IMR-90 (cell line): ENCODE measurements at regions not wholly inside any gene's neighbourhood (a gene's known extent, or its start where the extent isn't known, plus 50 kb on each side); places are given as distances from the start of the nearest gene placed in this dataset.

Source experiments
- ATAC-seq: fragments of 200-7000 bp; cut with Tn5 transposase; 2 replicates; pipeline ENCODE4 v1.9.1; 2020; ENCODE audit warnings: low read depth, mild to moderate bottlenecking, moderate library complexity
- BruUV-seq: library from RNA; stranded (reverse); fragments of 400-500 nt; replicated peaks from 2 replicates; lab custom pipeline; 2021; lab: Mats Ljungman, UMichigan
- CTCF ChIA-PET: fragments of 300-600 bp; formaldehyde crosslinking; extraction: SDS; loops from one replicate; lab custom pipeline; 2021; ENCODE audit warnings: antibody characterized with exemption; lab: Yijun Ruan, JAX
- POLR2A ChIA-PET: fragments of 300-600 bp; sonication (Branson Sonifier 250); formaldehyde crosslinking; loops from one replicate; lab custom pipeline; 2022; ENCODE audit warnings: antibody characterized with exemption; ENCODE audit not compliant: unreplicated experiment; lab: Charles Lee
- DNase-seq: peaks from one replicate; pipeline ENCODE4 v3.0.0; 2013
- H2AFZ ChIP-seq: replicated peaks from 2 replicates; pipeline ENCODE3; 2013; ENCODE audit warnings: low read length, mild to moderate bottlenecking; ENCODE audit not compliant: poor library complexity
- H2AK5ac ChIP-seq: 2 replicates; pipeline ENCODE4 v1.6.1; 2013; ENCODE audit warnings: low read depth, low read length, inconsistent platforms
- H2AK9ac ChIP-seq: replicated peaks from 2 replicates; pipeline ENCODE3; 2013; ENCODE audit warnings: mild to moderate bottlenecking, low read depth, low read length, moderate library complexity; ENCODE audit not compliant: poor library complexity
- H2BK120ac ChIP-seq: 2 replicates; pipeline ENCODE4 v1.6.1; 2013; ENCODE audit warnings: low read depth, low read length, inconsistent platforms
- H2BK15ac ChIP-seq: 3 replicates; pipeline ENCODE4 v1.6.1; 2013; ENCODE audit warnings: low read depth, low read length, inconsistent platforms
- H2BK20ac ChIP-seq: 2 replicates; pipeline ENCODE4 v1.6.1; 2013; ENCODE audit warnings: low read depth, mild to moderate bottlenecking, inconsistent platforms, low read length, moderate library complexity
- H2BK5ac ChIP-seq: 2 replicates; pipeline ENCODE4 v1.6.1; 2013; ENCODE audit warnings: mild to moderate bottlenecking, low read depth, low read length, inconsistent platforms; ENCODE audit not compliant: poor library complexity, severe bottlenecking
- H3K14ac ChIP-seq: replicated peaks from 2 replicates; pipeline ENCODE4 v1.6.1; 2013; ENCODE audit warnings: low read depth, low read length, inconsistent platforms
- H3K18ac ChIP-seq: 2 replicates; pipeline ENCODE4 v1.6.1; 2013; ENCODE audit warnings: low read depth, low read length, control low read depth
- H3K23ac ChIP-seq: 2 replicates; pipeline ENCODE4 v1.6.1; 2013; ENCODE audit warnings: low read depth, low read length, inconsistent platforms
- H3K27ac ChIP-seq: 2 replicates; pipeline ENCODE4 v1.5.1; 2013; ENCODE audit warnings: mild to moderate bottlenecking, control low read depth, low read length; ENCODE audit not compliant: insufficient read depth
- H3K27me3 ChIP-seq: 2 replicates; pipeline ENCODE4 v1.6.1; 2013; ENCODE audit warnings: low read length; ENCODE audit not compliant: control insufficient read depth, insufficient read depth
- H3K36me3 ChIP-seq: 2 replicates; pipeline ENCODE4 v1.6.1; 2013; ENCODE audit warnings: low read length, mixed read lengths; ENCODE audit not compliant: control insufficient read depth, insufficient read depth
- H3K4ac ChIP-seq: 2 replicates; pipeline ENCODE4 v1.6.1; 2013; ENCODE audit warnings: low read depth, low read length, inconsistent platforms
- H3K4me1 ChIP-seq: 2 replicates; pipeline ENCODE4 v1.6.1; 2013; ENCODE audit warnings: low read length, mixed read lengths; ENCODE audit not compliant: control insufficient read depth, insufficient read depth
- H3K4me2 ChIP-seq: 2 replicates; pipeline ENCODE4 v1.6.1; 2013; ENCODE audit warnings: low read depth, mild to moderate bottlenecking, control low read depth, low read length, moderate library complexity
- H3K4me3 ChIP-seq: 2 replicates; pipeline ENCODE4 v1.5.1; 2013; ENCODE audit warnings: low read depth, mild to moderate bottlenecking, control low read depth, low read length, moderate library complexity; ENCODE audit not compliant: insufficient read depth
- H3K56ac ChIP-seq: 2 replicates; pipeline ENCODE4 v1.6.1; 2013; ENCODE audit warnings: low read length, inconsistent platforms; ENCODE audit not compliant: insufficient read depth; ENCODE audit errors: extremely low read depth
- H3K79me1 ChIP-seq, 2 experiments: 2 replicates each; pipeline ENCODE4 v1.6.1; 2013; ENCODE audit warnings: low read length in 2 of 2, inconsistent platforms in 1 of 2, low read depth in 1 of 2
- H3K9ac ChIP-seq: 2 replicates; pipeline ENCODE4 v1.6.1; 2013; ENCODE audit warnings: low read depth, low read length, control low read depth
- H3K9me1 ChIP-seq: 2 replicates; pipeline ENCODE4 v1.6.1; 2013; ENCODE audit warnings: low read length, inconsistent platforms; ENCODE audit not compliant: insufficient read depth
- H3K9me3 ChIP-seq: 2 replicates; pipeline ENCODE4 v1.6.1; 2013; ENCODE audit warnings: low read length; ENCODE audit not compliant: control insufficient read depth, insufficient read depth
- H4K20me1 ChIP-seq: 2 replicates; pipeline ENCODE4 v1.6.1; 2013; ENCODE audit warnings: low read length, inconsistent platforms; ENCODE audit not compliant: insufficient read depth
- H4K5ac ChIP-seq: 2 replicates; pipeline ENCODE4 v1.6.1; 2013; ENCODE audit warnings: mild to moderate bottlenecking, low read depth, low read length, control low read depth
- H4K8ac ChIP-seq, 2 experiments: 2 replicates each; pipeline ENCODE4 v1.6.1; 2013; ENCODE audit warnings: low read depth in 2 of 2, low read length in 2 of 2, control low read depth in 1 of 2, inconsistent platforms in 1 of 2
- H4K91ac ChIP-seq: 2 replicates; pipeline ENCODE4 v1.6.1; 2013; ENCODE audit warnings: low read depth, low read length, inconsistent platforms; ENCODE audit not compliant: insufficient read depth
- BHLHE40 ChIP-seq: fragments of 150-350 bp; IDR thresholded peaks from 2 replicates; pipeline ENCODE4 v1.6.1; 2016; ENCODE audit warnings: mild to moderate bottlenecking, low read depth, low read length
- CEBPB ChIP-seq: IDR thresholded peaks from 2 replicates; pipeline ENCODE4 v1.6.1; 2012; ENCODE audit warnings: low read depth, low read length, improper control_type of control experiment
- CHD1 ChIP-seq: IDR thresholded peaks from 2 replicates; pipeline ENCODE4 v1.6.1; 2012; ENCODE audit warnings: low read depth, low read length, improper control_type of control experiment
- CTCF ChIP-seq: conservative IDR thresholded peaks from 2 replicates; pipeline ENCODE4 v1.5.1; 2012; ENCODE audit warnings: mild to moderate bottlenecking, low read depth, low read length, improper control_type of control experiment
- FOS ChIP-seq: fragments of 150-350 bp; IDR thresholded peaks from 2 replicates; pipeline ENCODE4 v1.6.1; 2016; ENCODE audit warnings: low read depth, low read length
- MAFK ChIP-seq: IDR thresholded peaks from 2 replicates; pipeline ENCODE4 v1.6.1; 2012; ENCODE audit warnings: low read depth, low read length, improper control_type of control experiment
- MAZ ChIP-seq: IDR thresholded peaks from 2 replicates; pipeline ENCODE4 v1.6.1; 2012; ENCODE audit warnings: low read depth, mild to moderate bottlenecking, low read length, improper control_type of control experiment, moderate library complexity, borderline replicate concordance
- MXI1 ChIP-seq: IDR thresholded peaks from 2 replicates; pipeline ENCODE4 v1.6.1; 2012; ENCODE audit warnings: low read depth, mild to moderate bottlenecking, low read length, moderate library complexity, borderline replicate concordance
- NFE2L2 ChIP-seq: fragments of 150-350 bp; IDR thresholded peaks from 2 replicates; pipeline ENCODE4 v1.6.1; 2016; ENCODE audit warnings: low read depth, mild to moderate bottlenecking, low read length
- POLR2A ChIP-seq: IDR thresholded peaks from 2 replicates; pipeline ENCODE4 v1.6.1; 2012; ENCODE audit warnings: mild to moderate bottlenecking, low read depth, low read length
- RAD21 ChIP-seq: IDR thresholded peaks from 2 replicates; pipeline ENCODE4 v1.6.1; 2012; ENCODE audit warnings: low read length, improper control_type of control experiment
- RCOR1 ChIP-seq: IDR thresholded peaks from 2 replicates; pipeline ENCODE4 v1.6.1; 2012; ENCODE audit warnings: mild to moderate bottlenecking, low read length, improper control_type of control experiment; ENCODE audit not compliant: insufficient replicate concordance
- RFX5 ChIP-seq: IDR thresholded peaks from 2 replicates; pipeline ENCODE4 v1.8.0; 2012; ENCODE audit warnings: low read depth, mild to moderate bottlenecking, low read length, moderate library complexity
- SMC3 ChIP-seq: fragments of 150-350 bp; IDR thresholded peaks from 2 replicates; pipeline ENCODE4 v1.6.1; 2016; ENCODE audit warnings: low read depth, mild to moderate bottlenecking, antibody characterized with exemption, low read length, moderate library complexity
- WGBS, 2 experiments: methylation state at CpG; one replicate each; pipeline versions ENCODE4 v1.1.5 to v1.1.7; 2013; ENCODE audit warnings: missing lambda C conversion rate in 2 of 2; ENCODE audit not compliant: insufficient read length in 1 of 2; ENCODE audit errors: extremely low coverage in 2 of 2; 5-methylcytosine and 5-hydroxymethylcytosine counted together
- dilution Hi-C: fragments of 300-500 bp; cut with HindIII; formaldehyde crosslinking; loops from one replicate; pipeline ENCODE4 v1.14.3; 2018; ENCODE audit warnings: low sequenced_read_pairs; ENCODE audit not compliant: unreplicated experiment
- in situ Hi-C: fragments of 300-500 bp; cut with MboI; formaldehyde crosslinking; loops from 3 replicates; pipeline ENCODE4 v1.14.3; 2019; ENCODE audit warnings: low sequenced_read_pairs, inconsistent platforms, mixed read lengths
- intact Hi-C: fragments of 100-400 bp; cut with micrococcal nuclease; formaldehyde crosslinking; loops from 2 replicates; pipeline ENCODE4 v1.10.0; 2022
- TF ChIP-seq, protein P1 (sequence below): fragments of 150-350 bp; IDR thresholded peaks from 2 replicates; pipeline ENCODE4 v1.6.1; 2017; ENCODE audit warnings: mild to moderate bottlenecking, antibody characterized with exemption, low read length, low read depth
- TF ChIP-seq, protein P2 (sequence below): fragments of 150-350 bp; IDR thresholded peaks from 2 replicates; pipeline ENCODE4 v1.6.1; 2016; ENCODE audit warnings: low read depth, mild to moderate bottlenecking, low read length, moderate library complexity, borderline replicate concordance

- H3K23ac ChIP-seq = no peak overlapping the region
- H3K4me1 ChIP-seq = no peaks in the 10 kb centered on the region
- H3K27ac ChIP-seq = no peak overlapping the region
- no peak overlapping the region for H3K9ac ChIP-seq
- no peaks in the 10 kb centered on the region for H3K9me3 ChIP-seq
- H3K9me1 ChIP-seq = no peaks in the 10 kb centered on the region
- H3K36me3 ChIP-seq = no peaks in the 10 kb centered on the region
- H2BK120ac ChIP-seq = no peak overlapping the region
- no peak overlapping the region for H3K4me2 ChIP-seq
- no peak for TF ChIP-seq POLR2A
- TF ChIP-seq MXI1 = no peak
- no peak for TF ChIP-seq CTCF
- TF ChIP-seq MAFK = no peak
- TF ChIP-seq MAZ = no peak
- no peak for TF ChIP-seq NFE2L2
- no peak for TF ChIP-seq SMC3
- TF ChIP-seq, protein P1, sequence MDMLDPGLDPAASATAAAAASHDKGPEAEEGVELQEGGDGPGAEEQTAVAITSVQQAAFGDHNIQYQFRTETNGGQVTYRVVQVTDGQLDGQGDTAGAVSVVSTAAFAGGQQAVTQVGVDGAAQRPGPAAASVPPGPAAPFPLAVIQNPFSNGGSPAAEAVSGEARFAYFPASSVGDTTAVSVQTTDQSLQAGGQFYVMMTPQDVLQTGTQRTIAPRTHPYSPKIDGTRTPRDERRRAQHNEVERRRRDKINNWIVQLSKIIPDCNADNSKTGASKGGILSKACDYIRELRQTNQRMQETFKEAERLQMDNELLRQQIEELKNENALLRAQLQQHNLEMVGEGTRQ = no peak
- TF ChIP-seq RCOR1 = no peak
- no peak for TF ChIP-seq RFX5
- TF ChIP-seq RAD21 = no peak
- no peak for TF ChIP-seq FOS
- TF ChIP-seq CHD1 = no peak
- TF ChIP-seq BHLHE40 = no peak
- TF ChIP-seq, protein P2, sequence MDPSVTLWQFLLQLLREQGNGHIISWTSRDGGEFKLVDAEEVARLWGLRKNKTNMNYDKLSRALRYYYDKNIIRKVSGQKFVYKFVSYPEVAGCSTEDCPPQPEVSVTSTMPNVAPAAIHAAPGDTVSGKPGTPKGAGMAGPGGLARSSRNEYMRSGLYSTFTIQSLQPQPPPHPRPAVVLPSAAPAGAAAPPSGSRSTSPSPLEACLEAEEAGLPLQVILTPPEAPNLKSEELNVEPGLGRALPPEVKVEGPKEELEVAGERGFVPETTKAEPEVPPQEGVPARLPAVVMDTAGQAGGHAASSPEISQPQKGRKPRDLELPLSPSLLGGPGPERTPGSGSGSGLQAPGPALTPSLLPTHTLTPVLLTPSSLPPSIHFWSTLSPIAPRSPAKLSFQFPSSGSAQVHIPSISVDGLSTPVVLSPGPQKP = no peak
- TF ChIP-seq CEBPB = no peak
- no peaks in the 10 kb centered on the region for H3K79me1 ChIP-seq
- no peaks in the 10 kb centered on the region for H4K20me1 ChIP-seq
- BruUV-seq = no TSS peak
- intact Hi-C loops = no loop called here
- in situ Hi-C loops = no loop called here
- H2BK15ac ChIP-seq = no peak overlapping the region
- no peak overlapping the region for H3K18ac ChIP-seq
- no peak overlapping the region for H3K4me3 ChIP-seq
- no peak overlapping the region for H3K14ac ChIP-seq
- no peak for DNase-seq
- no peak for ATAC-seq
- no peaks in the 10 kb centered on the region for H3K27me3 ChIP-seq
- no peak overlapping the region for H2BK20ac ChIP-seq
- CTCF ChIA-PET = no interaction called here
- POLR2A ChIA-PET = no interaction called here
- H2AFZ ChIP-seq = no peak overlapping the region
- WGBS, 2 experiments = 40% methylated on average over 1 of the region's 2 CpGs; no CpG with 5 or more reads in 1 of the 2 experiments
- H3K4ac ChIP-seq = no peak overlapping the region
- dilution Hi-C loops = no loop called here
- H2BK5ac ChIP-seq = no peak overlapping the region
- no peak overlapping the region for H4K8ac ChIP-seq
- no peak overlapping the region for H2AK9ac ChIP-seq
- H2AK5ac ChIP-seq = no peak overlapping the region
- H4K5ac ChIP-seq = no peak overlapping the region
- no peak overlapping the region for H3K56ac ChIP-seq
- no peak overlapping the region for H4K91ac ChIP-seq
Observed at GRCh38 chr9:120281665-120282064, 298.3 kb downstream of the CDK5RAP2 start.
